ENCODE measurements at regions not wholly inside any gene's neighbourhood (a gene's known extent, or its start where the extent isn't known, plus 50 kb on each side); places are given as distances from the start of the nearest gene placed in this dataset.
"Not testable (repeated sequence)": the region's sequence is repeated elsewhere in the genome, so short reads cannot be mapped to it uniquely, and the experiment has no call there.

- no peak for DNase-seq (ENCODE audit: low read depth)
Observed at GRCh38 chr2:231644426-231644825, 51.8 kb downstream of the TEX44 start.

- no peak for DNase-seq (ENCODE audit: low read depth)
Observed at GRCh38 chr2:231646476-231646875, 53.8 kb downstream of the TEX44 start.

GRCh38 chr2:231648579-231649174 lies 56.0 kb downstream of the TEX44 start:
- DNase-seq (ENCODE audit: low read depth), result peak; percentile 66

GRCh38 chr2:231651561-231651960 lies 56.8 kb upstream of the PTMA start:
- not testable (repeated sequence) for DNase-seq (ENCODE audit: low read depth)

GRCh38 chr2:231655488-231655887 lies 52.8 kb upstream of the PTMA start:
- no peak for DNase-seq (ENCODE audit: low read depth)

- no peak for DNase-seq (ENCODE audit: low read depth)
Observed at GRCh38 chr2:231655894-231656293, 52.4 kb upstream of the PTMA start.

Measured in RPMI7951 (cell line).